Ovary (tissue), 3 donors: ENCODE measurements at regions not wholly inside any gene's neighbourhood (a gene's known extent, or its start where the extent isn't known, plus 50 kb on each side); places are given as distances from the start of the nearest gene placed in this dataset.

Source experiments
- EP300 ChIP-seq: sonication (generic); formaldehyde crosslinking; IDR thresholded peaks from one replicate; pipeline ENCODE4 v1.6.1; 2017; ENCODE audit warnings: antibody characterized with exemption
- POLR2A ChIP-seq: fragments of 450-650 bp; IDR thresholded peaks from one replicate; pipeline ENCODE4 v1.6.1; 2017; ENCODE audit warnings: antibody characterized with exemption, mild to moderate bottlenecking, moderate library complexity
- TF ChIP-seq, protein P1 (sequence below), 3 donors: fragments of 450-650 bp in 2 of 3; fragments of 200-600 bp in 1 of 3; IDR thresholded peaks; one replicate each; pipeline versions ENCODE4 v1.5.1 to v1.8.0; 2016 to 2022; ENCODE audit warnings: antibody characterized with exemption in 3 of 3, mild to moderate bottlenecking in 1 of 3
- donor health status: DM: no; HTN: no; CAD: no.

DNA sequence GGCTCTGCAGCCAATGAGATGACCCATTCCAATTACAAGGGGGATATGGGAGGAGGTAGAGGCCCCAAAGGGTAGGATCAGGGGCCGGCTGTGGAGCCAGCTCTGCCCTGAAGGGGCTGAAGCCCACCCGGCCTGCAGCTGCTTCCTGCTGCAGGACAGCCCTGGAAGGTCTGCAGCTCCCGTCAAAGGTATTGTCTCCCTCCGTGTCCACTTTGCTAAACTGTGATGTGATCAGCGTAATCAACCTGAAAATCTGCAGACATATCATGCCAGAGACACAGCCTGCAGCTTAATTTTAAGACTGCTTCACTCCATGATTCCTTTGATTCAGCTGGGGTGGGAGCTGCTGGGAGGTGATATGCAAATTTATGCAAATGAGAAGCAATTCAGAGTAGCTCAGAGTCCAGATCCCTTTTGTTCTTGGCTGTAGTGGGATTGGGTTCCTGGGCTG lies 90.7 kb downstream of the GADD45G start:
- TF ChIP-seq, protein P1, sequence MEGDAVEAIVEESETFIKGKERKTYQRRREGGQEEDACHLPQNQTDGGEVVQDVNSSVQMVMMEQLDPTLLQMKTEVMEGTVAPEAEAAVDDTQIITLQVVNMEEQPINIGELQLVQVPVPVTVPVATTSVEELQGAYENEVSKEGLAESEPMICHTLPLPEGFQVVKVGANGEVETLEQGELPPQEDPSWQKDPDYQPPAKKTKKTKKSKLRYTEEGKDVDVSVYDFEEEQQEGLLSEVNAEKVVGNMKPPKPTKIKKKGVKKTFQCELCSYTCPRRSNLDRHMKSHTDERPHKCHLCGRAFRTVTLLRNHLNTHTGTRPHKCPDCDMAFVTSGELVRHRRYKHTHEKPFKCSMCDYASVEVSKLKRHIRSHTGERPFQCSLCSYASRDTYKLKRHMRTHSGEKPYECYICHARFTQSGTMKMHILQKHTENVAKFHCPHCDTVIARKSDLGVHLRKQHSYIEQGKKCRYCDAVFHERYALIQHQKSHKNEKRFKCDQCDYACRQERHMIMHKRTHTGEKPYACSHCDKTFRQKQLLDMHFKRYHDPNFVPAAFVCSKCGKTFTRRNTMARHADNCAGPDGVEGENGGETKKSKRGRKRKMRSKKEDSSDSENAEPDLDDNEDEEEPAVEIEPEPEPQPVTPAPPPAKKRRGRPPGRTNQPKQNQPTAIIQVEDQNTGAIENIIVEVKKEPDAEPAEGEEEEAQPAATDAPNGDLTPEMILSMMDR (IDR thresholded peaks at IDR 0.05), result no peak
- TF ChIP-seq POLR2A (no peak), EP300 (no peak)
